Activated CD4-positive, alpha-beta T cell treated with anti-CD3 and anti-CD28 coated beads, Interleukin-2, Interleukin-6, amounts not matched to agents 100 ng/mL and 50 ng/mL, durations not matched to agents 16 hours and 8 hours (primary cell): ENCODE measurements at regions not wholly inside any gene's neighbourhood (a gene's known extent, or its start where the extent isn't known, plus 50 kb on each side); places are given as distances from the start of the nearest gene placed in this dataset.

Source experiments
- DNase-seq: peaks from one replicate; pipeline ENCODE4 v3.0.0-alpha.2; 2020

DNA sequence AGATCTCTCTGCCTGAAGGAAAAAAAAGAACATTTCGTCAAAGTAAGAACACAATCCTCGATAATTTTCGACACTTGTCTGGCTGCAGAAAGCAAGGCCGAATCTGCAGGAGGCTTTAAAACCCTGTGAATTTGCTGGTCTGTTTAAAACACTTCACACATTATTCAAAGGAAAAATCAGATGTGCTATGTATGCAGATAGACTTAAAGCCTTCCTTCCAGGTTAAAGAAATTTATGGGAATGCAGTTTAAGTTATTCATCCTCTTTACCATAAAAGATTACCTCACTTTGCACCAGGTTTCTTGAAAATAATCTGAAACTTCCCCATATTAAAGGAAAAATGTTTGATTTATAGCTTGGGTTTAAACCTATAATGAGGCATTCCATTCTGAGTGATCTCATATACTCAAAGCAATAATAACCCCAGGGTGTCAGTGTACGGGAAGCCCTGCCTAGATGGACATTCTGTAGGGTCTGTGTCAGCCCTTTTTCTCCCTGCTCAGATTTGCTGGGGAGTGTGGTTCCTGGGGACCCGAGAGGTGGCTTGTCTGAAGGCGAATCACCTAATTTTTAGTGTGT, 323.5 kb upstream of the SLC24A2 start:
- DNase-seq: no peak

DNA sequence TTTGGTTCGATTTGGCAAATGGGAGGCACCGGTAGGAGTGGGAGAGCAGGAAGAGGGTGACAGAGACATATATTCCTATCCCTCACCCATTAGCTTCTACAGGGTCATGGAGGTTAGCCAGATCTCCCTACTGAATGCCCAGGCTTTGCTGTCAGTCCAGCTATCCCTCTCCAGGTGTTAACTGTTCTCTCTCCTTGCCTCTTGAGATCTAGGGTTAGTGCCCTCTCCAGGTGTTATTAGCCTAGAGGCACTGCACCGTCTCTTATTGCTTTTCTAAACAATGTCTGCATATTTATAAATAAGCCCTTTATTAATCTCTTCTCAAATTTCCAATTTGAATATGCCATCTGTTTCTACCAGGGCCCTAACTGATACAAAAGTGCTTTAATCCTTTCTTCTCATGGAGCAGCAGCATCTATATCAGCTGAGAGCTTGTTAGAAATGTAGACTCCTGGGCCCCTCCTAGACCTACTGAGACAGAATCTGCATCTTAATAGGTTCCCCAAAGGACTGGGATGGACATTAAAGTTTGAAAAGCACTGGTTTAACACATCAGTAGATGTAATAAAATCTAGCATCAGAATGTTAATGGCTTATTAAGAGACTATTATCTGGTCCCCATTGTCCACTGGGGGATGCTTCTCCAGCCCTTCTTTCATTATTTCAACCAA, 322.5 kb upstream of the SLC24A2 start:
- no peak for DNase-seq

DNA sequence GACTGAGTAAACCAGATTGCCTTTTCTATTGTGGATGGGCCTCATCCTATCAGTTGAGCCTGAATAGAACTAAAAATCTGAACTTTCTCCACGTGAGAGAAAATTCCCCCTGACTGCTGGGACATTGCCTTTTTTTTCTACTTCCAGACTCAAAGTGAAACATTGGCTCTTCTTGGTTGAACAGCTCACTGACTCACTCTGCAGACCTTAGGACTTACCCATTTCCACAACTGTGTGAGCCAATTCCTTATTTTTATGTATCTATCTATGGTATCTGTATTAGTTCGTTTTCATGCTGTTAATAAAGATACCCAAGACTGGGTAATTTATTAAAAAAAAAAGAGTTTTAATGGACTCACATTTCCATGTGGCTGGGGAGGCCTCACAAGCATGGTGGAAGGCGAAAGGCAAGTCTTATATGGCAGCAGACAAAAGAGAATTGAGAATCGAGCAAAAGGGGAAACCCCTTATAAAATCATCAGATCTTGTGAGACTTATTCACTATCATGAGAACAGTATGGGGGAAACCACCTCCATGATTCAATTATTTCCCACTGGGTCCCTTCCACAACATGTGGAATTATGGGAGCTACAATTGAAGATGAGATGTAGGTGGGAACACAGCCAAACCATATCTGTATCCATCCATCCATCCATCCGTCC, 306.7 kb upstream of the SLC24A2 start:
- DNase-seq: no peak

DNA sequence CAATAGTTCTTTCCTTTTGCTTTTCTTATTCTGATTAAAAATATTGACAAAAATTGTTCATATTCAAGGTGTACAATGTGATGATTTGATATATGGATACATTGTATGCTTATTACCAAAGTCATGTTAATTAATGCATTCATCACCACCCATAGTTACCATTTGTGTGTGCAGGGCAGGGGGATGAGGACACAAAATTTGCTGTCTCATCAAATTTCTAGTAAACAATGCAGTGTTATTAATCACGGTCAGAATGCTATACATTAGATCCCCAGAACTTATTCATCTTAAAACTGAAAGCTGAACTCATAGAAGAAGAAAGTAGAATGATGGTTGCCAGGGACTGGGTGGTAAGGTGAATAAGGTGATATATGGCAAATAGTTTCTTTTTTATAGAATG, 303.7 kb upstream of the SLC24A2 start:
- DNase-seq: no peak

DNA sequence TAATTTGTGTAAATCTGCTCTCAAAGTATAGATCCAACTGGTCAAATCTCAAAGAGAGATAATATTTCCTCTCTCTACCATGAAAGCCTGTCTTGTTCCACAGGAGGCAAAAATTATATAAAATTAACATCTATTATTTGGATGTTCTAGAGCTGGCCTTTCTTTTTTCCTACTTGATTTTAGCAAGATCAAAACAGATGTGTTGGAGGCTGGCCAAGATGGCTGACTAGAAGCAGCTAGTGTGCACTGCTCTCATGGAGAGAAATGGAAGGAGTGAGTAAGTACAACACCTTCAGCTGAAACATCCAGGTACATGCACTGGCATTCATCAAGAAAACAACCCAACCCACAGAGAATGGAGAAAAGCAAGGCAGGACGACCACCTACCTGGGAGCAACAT, 298.6 kb upstream of the SLC24A2 start:
- no peak for DNase-seq

DNA sequence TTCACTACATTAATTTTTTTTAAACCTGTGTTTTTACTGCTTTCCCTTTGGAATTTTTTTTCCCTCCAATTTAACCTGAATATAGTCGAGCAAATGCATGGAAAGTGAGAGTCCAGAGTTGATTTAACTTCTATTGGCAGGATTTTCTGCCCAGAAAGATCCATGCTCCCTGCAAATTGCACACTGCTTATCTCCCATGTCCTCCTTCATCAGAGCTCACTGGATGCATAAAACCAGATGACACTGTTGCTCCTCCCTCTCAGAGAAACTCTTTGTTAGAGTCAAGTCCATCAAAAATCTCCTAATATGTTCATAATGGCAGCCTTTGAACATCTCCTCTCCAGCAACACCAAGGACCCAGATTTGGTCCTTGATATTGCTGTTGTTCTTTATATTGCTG, 297.0 kb upstream of the SLC24A2 start:
- no peak for DNase-seq

DNA sequence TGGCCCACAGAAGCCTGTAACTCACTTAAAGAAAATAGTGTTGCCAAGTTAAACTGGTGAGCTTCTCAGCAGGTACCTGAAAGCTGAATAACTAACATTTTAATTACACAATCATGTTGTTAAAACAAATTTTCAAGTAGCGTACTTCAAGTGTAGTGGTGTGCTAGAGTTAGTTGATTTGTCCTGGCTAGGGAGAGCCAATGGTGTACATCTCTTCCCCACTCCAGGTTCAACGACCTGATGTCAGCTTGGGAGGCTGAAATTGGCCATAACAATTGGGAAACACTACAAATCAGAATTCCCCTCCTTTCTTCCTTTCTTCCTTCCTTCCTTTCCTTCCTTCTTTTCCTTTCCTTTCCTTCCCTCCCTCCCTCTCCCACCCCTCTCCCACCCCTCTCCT, 295.3 kb upstream of the SLC24A2 start:
- no peak for DNase-seq

DNA sequence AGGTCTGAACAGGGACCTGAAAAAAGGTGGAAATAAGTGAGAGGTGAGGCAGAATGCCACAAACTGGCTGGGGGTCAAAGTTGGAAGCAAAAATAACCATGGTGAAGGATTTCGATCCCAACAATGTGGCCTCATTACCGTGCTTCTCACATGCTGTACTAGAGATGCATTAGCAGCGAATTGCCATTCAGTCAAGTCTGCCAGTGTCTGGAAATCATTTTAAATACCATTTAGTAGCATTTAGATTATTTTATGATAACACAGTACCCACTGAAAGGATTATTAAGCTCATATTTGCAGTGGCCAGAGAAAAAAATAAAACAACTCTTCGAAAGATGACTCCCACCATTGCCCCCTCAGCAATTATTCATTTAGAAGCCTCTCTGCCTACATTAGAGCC, 294.6 kb upstream of the SLC24A2 start:
- DNase-seq: no peak

DNA sequence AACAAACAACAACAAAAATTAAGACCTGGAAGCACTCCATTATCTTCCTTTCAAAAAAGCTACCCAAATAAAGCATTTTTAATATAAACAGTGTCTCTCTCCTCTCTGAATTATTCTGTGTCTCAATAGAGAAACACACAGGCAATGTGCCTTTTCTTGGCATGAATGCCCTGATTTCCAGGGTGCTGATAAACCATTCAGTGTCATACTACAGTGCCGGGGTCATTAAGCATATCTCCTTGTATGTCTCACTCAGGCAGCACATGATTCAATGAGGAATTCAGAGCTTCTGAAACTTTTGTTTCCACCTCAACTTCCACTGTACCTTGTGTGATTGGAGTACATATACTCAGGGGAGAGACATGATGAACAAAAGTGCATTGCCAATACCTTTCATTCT, 294.0 kb upstream of the SLC24A2 start:
- no peak for DNase-seq

DNA sequence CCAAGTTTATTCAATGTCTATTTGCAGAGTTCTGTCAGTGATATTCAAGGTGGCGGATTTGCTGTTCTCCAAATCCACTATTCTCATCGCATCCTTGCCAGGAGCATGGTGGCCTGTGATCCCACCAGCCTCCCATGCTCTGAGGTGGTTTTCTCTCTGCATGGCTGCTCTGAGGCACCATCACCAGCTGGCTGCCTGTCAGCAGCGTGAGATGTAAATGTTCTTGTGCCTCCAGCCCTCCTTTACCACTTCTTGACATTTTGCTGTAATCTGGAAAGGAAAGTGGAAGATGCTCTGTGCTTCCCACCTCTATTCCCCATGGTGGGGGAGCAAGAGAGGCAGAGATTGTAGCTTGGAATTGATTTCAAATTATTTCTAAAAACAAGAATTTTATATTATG, 293.6 kb upstream of the SLC24A2 start:
- DNase-seq: no peak

DNA sequence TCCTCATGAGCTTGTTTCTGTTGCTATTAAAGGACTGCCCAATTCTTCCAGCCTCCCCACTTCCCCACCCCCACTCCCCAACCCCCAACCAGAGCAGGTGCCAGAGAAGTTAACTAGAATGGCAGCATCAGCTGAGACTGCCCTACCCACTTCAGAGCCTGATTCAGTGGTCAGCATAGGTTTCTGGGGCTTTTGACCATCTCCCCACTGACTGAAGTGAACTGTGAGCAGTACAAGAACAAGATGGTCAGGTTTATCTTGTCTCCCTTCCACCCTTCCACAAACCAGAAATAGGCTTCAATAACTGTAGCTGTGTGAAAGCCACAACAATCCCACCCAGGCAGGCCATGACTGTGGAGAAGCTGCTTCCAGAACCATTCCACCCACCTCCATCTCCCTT, 289.4 kb upstream of the SLC24A2 start:
- DNase-seq: no peak

DNA sequence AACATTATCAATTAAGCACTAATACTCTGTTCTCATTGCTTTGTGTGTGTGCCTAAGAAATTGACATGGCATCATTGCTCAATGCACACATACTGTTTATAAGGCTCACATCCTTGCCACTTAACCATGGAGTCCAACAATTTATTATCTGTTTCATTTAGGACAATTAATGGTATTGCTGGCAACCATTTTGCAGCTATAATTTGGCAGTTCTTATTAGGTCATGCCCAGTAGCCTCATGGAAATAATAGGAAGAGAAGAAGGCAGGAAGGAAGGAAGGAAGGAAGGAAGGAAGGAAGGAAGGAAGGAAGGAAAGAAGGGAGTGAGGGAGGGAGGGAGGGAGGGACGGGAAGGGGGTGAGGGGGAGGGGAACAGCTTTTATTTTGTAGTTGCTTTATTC, 285.5 kb upstream of the SLC24A2 start:
- no peak for DNase-seq

DNA sequence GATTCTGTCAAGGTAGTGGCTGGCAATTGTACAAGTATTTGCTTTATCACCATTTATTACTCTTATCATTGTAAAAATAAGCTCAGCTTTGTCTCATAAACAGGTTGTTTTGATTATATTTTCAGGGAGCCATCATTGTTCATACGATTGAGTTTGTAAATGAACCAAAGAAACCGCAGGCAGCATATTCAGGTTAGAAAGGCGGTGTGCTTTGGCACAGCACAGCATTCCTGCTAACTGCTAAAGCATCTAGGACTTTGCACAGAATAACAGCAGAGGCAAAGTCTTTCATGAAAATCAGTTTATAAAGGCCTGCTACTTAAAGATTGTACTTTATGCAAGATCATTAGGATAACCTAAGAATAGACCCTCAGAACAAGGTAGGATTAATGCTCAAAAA, 281.5 kb upstream of the SLC24A2 start:
- no peak for DNase-seq

DNA sequence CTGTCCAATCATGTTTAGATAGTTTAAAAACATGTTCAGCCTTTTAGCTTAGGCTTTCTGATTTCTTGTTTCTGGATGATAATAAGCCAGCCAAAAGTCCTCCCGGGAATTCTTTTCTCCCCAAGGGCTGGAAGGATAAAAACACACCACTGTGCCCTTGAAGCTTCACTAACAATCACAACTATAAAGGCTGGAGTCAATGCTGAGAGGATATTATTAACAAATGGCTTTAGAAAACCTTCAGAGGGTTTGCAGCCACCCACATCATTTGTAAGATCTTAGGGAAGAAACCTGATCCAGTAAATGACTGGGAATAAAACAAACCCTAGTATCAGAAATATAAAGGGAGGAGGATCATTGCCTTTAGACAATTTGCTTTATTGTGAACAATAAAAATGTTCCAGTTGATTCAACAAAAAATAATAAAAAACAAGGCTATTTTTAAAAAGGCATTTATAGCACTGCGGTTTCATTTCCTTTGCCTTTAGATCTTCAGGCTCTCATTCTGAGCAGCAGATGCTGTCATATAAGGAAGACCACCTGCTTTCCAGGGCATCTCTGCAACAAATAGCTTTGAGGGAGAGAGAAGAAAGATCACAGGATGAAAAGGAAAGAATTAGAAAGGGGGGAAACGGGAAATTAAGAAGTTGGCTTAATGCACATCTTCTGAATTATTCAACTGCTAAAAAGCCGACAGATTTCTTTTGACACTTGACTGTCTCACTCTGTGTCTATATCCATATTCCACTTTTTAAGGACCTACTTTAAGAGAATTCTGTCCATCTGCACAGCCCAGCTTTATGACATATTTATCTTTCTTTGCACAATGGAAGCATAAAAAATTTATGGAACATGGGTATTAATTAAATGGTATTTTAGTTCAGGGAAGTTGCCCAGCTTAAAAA, 277.2 kb upstream of the SLC24A2 start:
- DNase-seq: no peak

DNA sequence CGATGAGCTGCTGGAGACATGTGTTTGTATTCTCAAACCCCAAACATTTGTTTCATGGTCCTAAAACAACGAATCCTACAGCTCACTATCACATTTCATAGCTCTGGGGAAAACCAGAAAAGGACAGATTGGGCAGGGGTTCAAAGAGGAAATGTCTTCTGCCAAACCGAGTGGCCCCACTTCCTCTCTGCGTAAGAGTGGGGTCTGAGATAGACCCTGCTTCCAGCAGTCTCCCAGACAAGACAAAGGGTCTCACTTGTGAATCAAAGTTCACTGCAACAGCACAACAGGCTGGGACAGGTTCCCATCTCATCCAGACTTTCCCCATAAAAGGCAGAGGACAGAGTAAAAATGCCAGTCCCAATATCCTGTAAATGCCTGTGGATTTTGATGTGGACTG, 276.2 kb upstream of the SLC24A2 start:
- no peak for DNase-seq

DNA sequence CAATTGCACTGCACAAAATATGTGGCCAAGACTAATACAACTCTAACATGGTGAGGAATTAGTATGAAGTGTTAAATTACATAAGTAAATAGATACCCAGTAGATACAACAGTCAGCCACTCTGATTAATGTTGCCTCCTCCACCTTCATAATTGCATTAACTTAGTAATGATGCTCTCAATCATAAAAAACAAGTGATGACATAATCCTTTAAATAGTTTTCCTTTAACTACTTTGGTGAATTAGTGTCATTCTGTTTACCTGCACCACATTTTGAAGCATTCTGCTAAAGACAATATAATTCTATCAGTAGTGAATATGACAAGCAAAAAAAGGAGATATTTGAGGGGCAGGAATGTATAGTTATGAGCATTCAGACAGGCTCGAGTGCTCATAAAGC, 265.9 kb upstream of the SLC24A2 start:
- DNase-seq: no peak

DNA sequence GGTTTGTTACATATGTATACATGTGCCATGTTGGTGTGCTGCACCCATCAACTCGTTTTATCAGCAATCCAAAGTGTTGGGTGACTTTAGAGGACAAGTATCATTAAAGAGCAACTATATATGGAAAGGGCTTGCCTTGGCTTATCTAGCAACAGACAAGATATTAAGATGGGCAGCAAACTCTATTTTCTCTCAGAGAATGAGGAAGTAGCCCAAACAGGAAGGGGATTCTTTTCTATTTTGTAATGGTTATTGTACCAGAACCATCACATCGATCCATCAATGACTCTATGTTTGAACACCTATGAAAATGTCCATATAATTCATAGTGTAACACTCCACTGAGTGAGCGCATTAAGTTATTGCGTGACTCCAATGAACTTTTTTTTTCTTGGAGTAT, 260.1 kb upstream of the SLC24A2 start:
- DNase-seq: no peak

DNA sequence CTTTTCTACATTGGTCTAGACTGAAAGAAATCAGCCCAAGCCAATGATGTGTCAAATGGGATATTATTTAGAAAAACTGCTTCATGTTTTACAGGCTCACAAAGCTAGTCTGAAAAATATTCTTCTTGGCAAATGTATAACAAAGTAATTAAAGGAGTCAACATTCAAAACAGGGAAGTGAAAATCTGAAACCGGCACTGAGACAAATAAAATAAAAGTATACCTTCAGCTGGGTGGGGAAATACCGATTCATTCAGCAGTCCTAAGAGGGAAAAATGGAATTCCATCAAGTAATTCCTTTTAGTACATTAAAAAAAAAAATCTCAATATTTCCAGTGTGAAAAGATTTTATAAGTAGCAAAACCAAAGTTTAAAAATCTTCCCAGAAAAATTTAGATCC, 259.6 kb upstream of the SLC24A2 start:
- DNase-seq: no peak

DNA sequence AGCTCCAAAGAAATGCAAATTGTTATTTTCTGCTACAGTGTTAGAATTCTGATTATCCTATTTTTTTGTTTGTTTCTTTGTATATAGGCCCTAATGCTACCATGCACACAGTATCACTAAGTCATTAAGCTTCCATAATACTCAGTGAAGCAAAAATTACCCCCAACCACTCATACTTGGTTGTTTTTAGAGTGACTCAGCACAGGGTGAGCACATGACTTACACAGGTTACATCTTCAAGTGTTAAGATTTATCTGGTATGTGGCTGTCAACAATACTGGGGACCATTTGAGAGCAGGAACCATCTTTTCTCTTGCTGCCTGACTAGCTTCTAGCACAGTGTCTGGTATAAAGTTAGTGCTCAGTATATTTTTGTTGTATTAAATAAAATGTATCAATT, 255.8 kb upstream of the SLC24A2 start:
- DNase-seq: no peak

DNA sequence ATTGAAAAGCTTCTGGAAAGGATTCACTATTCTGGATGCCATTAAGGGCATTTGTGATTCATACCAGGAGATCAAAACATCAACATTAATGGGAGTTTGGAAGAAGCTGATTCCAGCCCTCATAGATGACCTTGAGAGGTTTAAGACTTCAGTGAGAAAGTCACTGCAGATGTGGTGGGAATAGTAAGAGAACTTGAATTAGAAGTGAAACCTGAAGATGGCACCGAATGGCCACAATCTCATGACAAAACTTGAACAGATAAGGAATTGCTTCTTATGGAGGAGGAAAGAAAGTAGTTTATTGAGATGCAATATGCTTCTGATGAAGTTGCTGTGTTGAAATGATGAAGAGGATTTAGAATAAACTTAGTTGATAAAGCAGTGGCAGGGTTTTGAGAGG, 254.6 kb upstream of the SLC24A2 start:
- DNase-seq: peak; percentile 6

DNA sequence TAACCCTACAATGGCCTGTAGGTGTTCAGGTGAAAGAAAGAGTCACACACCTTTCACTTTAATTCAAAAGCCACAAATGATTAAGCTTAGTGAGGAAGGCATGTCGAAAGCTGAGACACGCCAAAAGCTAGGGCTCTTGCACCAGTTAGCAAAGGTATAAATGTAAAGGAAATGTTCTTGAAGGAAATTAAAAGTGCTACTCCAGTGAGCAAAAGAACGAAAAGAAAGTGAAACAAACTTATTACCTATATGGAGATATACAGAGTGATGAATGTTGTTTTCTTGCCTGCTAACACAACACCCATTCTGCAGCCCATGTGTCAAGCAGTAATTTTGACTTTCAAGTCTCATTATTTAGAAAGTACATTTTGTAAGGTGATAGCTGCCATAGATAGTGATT, 254.2 kb upstream of the SLC24A2 start:
- peak; percentile 26 for DNase-seq

DNA sequence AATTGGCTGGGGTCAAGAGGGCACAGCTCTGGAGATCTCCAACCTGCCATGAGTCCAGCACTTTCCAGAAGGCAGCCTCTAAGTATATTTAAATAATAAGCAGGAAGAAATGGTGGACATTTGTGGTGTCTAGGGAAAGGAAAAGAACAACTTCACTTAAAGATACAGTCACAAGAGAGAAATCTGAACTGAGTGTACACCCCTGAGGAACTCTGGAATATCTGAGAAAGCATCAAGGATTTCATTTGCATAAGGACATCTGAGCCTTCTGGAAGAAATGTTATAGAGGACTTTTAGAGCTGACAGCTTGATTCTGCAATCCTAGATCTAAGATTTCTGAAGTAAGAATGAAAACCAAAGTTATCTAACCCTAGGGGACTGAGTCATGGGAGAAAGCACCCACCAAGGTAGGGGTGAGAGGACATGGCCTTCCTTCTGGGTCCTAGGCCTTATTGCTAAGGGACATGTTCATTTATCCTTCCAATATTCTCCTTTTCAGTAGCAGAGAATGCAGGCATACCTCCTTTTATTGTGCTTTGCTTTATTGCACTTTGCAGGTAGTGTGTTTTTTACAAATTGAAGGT, 253.4 kb upstream of the SLC24A2 start:
- no peak for DNase-seq

DNA sequence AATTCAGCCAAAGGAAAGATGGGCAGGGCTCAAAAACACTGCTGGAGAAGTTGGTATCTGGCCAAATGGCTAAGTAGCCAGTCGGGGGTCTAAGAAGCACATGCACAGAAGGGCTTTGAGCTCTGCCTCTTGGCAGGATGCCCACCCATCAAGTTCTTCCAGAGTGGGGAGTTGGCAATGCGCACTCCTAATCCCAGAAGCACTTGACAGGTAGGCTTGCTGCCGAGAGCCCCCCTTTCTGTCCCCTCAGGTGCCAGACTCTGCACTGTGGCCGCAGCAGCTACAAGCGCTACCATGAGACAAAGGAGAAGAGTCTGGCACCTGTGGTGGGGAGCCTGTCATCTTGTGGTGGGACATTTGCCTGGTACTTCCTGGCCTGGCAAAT, 252.9 kb upstream of the SLC24A2 start:
- no peak for DNase-seq
